HT1080 (cell line): ENCODE measurements at regions not wholly inside any gene's neighbourhood (a gene's known extent, or its start where the extent isn't known, plus 50 kb on each side); places are given as distances from the start of the nearest gene placed in this dataset.
"Not testable (repeated sequence)": the region's sequence is repeated elsewhere in the genome, so short reads cannot be mapped to it uniquely, and the experiment has no call there.

Experiments used
- DNase-seq: peaks from one replicate; pipeline ENCODE4 v3.0.0-alpha.2; 2015; ENCODE audit warnings: low read depth

- DNase-seq = no peak
Observed at GRCh38 chr12:23236811-23237210, 611.8 kb downstream of the ETNK1 start.

- DNase-seq = no peak
Observed at GRCh38 chr12:23238190-23238589, 613.2 kb downstream of the ETNK1 start.

DNA sequence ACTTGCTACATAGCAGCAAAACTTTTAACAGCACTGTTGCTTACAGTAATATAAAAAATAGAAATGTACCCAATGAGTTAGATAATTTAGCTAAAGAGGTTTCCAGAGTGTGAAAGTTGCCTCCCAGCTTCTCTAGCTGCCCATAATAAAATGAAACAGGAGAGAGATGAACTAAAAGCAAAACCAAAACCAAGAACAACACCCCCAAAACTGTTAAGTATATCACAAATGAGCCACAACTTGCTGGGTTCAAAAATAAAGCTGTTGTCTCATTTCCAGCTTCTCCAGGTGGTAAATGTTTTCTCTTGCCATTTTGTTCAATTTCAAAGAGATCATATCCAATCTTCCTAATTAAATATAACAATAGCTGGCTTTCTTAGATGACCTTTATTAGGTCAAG, 614.0 kb downstream of the ETNK1 start:
- DNase-seq = no peak

- no peak for DNase-seq
Observed at GRCh38 chr12:23245186-23245585, 620.2 kb downstream of the ETNK1 start.

DNA sequence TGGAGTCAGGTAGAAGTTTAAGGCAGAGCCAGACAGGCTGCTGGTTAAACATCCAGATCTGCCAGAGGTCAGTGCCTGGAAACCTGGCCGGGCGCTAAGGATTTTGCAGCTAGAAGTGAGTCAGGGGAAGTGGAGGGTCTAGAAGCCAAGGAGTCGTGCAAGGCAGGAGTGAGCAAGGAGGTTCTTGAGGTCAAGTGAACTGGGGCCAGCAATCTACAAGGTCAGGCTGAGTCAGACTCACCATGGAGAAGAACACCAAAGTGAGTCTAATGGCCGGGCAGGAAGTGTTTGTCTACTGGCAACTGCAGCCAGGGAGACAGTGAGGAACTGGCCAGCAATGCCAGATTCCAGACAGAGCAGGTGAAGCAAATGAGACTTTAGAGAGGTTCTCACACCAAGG, 628.2 kb downstream of the ETNK1 start:
- peak; percentile 29 for DNase-seq

DNA sequence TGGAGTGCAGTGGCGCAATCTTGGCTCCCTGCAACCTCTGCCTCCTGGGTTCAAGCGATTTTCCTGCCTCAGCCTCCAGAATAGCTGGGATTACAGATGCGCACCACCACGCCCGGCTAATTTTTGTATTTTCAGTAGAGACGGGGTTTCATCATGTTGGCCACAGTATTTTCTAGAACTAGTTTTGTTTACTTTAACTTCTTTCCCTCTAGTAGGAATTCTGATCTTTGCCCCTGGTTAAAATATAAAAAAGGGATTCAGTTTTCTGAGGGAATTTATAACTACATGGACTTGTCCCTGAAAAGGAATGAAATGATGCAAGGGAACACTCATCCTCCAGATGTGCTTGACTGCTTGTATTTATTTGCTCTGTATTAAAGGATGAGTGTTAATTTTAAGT, 628.9 kb downstream of the ETNK1 start:
- not testable (repeated sequence) for DNase-seq

DNA sequence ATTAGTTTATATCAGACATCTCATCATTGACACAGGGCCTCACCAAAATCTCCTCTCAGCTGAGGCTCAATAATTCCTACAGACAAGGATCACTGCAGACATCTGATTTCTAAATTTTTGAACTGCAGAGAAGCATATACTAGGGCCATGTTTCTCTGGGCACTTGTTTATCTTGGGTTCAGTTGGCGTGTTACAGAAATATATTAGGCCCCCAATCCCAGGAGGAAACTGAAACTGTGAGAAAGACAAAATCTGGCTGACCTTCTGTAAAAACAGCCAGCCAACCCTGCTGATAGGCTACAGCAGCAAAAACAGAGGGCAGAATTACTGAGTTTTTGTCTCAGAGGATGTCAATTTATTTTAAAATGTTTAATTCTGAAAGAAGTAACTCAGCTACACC, 634.6 kb downstream of the ETNK1 start:
- no peak for DNase-seq

- DNase-seq = no peak
Observed at GRCh38 chr12:23262670-23263069, 637.7 kb downstream of the ETNK1 start.

- no peak for DNase-seq
Observed at GRCh38 chr12:23277831-23278230, 652.9 kb downstream of the ETNK1 start.

GRCh38 chr12:23281295-23281694, 656.3 kb downstream of the ETNK1 start:
- no peak for DNase-seq

- DNase-seq = no peak
Observed at GRCh38 chr12:23282701-23283100, 657.7 kb downstream of the ETNK1 start.

GRCh38 chr12:23285764-23286530, 661.0 kb downstream of the ETNK1 start:
- not testable (repeated sequence) for DNase-seq

DNA sequence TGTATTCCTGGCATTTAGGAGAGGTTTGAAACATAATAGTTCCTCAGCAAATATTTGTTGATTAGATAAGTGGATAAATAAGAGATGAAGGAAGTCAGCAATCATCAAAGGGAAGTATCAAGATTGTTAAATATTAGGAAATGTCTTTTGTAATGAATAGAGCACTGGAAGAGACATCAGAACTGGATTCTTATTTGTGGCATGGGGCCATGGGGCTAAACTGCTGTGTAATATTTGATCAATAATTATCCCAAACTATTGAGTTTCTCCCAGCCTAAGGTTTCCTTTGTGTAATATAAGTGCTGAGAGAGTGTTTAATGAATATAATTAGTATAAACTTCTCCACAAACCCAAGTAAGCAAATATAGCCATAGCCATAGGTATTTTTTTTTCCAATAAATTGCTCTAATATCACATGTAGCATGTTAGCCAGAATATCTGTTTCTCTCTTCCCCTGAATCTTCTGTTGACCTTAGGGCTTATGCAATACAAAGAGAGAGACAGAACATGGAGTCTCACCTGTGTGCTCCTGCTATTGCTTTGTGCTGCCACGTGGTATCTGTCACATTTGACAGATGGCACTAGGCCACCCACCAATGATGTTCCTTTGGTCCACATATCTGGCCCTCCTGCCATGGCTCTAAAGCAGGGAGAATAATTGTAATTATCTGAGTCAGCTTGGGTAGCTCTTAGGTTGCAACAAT, 658.7 kb downstream of the SOX5 start:
- DNase-seq = no peak

- DNase-seq = no peak
Observed at GRCh38 chr12:23303220-23303619, 646.2 kb downstream of the SOX5 start.

- DNase-seq = no peak
Observed at GRCh38 chr12:23303821-23304220, 645.6 kb downstream of the SOX5 start.

DNA sequence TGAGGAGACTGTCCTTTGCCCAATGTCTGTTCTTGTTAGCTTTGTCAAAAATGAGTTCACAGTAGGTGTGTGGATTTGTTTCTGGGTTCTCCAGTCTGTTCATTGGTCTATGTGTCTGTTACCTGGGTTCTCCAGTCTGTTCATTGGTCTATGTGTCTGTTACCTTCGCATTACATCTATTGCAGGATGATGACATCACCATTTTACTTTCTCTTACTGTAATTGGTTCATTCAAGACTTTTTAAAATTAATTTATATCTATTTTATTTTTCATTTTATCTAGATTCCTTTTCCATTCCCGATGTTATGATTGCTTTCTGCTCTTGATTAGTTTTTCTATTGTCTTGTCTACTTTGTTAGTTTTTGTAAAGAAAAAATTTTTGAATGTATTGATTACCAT, 615.5 kb downstream of the SOX5 start:
- DNase-seq = no peak

DNA sequence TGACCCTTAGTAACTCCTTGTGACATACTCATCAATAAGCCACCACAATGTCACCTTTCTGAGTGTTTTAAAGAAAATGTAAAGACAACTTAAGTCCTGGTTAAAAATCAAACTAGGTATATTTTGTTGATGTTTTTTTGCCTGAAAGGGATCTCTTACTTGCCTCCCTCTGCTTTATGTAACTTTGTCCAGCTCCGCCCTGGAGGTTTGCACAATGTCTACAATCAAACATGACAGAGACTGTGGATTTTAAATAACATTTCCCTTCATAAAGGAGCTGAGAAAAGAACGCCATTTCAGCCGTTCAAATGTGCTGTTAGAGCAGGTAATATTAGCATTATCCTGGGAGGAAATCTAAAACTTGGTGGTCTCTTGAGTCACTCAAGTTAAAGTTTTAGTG, 613.9 kb downstream of the SOX5 start:
- no peak for DNase-seq

GRCh38 chr12:23337213-23337612, 612.3 kb downstream of the SOX5 start:
- DNase-seq = no peak

DNA sequence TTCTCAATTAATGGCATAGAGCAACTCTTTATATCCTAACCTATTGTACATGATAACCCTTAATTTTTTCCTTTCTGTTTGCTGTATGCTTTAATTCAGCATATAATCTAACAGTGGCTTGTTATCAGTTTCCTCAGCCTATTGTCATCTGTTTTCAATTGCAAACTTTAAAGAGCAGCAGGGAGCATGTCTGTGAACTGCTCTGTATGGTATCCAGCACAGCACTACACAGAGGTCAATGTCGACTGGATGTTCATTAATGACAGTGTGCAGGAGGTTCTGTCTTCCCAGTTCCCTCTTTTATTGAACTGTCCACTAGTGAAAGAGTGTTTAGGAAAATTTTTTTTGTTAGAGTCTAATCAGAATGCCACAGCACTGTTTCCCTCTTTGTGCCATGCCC, 609.1 kb downstream of the SOX5 start:
- DNase-seq = no peak

DNA sequence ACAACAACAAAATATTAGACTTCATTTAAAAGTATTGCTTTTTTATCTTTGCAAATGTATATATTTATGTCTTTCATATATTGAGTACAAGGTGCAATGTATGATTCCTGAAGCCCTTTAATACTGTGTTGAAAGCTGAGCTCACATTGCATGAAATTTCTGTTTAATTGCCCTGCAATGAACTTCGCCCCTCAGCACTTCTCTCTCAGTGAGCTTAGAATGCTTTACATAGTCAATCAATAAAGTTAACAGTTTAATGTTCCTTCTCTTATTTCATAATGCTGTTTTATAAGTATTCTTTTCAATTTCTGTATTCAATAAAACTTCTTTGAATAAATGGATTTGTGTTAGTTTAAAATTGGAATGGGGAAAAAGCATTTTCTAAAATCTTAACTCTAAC, 607.1 kb downstream of the SOX5 start:
- DNase-seq = no peak

DNA sequence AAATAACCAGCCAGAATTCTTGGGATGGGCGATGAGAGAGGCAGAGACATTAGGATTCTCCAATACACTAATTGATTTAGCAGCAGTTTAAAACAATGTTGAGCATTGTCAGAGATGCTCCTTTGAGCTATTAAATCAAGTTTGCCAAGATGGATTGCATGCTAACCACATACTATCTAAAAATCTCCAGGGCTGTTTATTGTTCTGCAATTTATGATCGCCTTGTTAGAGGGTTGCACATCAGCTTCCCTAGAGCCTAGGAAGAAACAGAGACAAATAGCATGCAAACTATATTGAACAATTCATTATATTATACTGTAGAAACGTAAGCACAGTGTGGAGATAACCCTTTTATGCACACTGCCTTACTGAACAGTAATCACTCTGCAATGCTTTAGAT, 599.9 kb downstream of the SOX5 start:
- DNase-seq = no peak

- no peak for DNase-seq
Observed at GRCh38 chr12:23350808-23351207, 598.7 kb downstream of the SOX5 start.

DNA sequence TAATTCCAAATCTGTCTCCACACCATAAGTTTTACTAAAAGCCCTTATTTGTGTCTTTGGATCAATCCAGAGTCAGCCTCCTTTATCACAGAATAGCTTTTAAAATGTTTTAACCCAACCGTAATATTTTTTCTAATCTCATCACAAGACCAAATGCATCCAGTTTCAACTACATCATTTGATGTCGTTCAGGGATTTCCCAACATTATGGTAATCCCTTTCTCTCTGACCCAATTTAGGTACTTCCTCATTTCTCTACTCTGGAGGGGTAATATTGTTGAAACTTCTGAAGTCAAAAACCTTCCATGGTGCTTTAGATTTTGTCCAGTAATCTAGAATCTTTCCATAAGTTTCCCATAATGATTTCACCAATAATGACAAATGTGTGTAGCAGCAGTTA, 596.8 kb downstream of the SOX5 start:
- DNase-seq = no peak
